Erythroblast (primary cell): ENCODE measurements at regions not wholly inside any gene's neighbourhood (a gene's known extent, or its start where the extent isn't known, plus 50 kb on each side); places are given as distances from the start of the nearest gene placed in this dataset.

Source experiments
- DNase-seq, 2 experiments: peaks; one replicate each; lab custom pipeline; 2025; lab: John Stamatoyannopoulos, UW
- GATA1 ChIP-seq: IDR thresholded peaks from 2 replicates; pipeline ENCODE4 v1.6.1; 2011; ENCODE audit warnings: low read depth, mild to moderate bottlenecking, control low read depth, low read length, moderate library complexity
- POLR2A ChIP-seq: IDR thresholded peaks from 2 replicates; pipeline ENCODE4 v1.6.1; 2011; ENCODE audit warnings: mild to moderate bottlenecking, low read length

- no peak for TF ChIP-seq POLR2A
- no peak for TF ChIP-seq GATA1
- DNase-seq = no peak
These were observed 241.3 kb downstream of the RBFOX3 start for GRCh38 chr17:79369532-79369931.

GRCh38 chr17:79369001-79369400 is 241.8 kb downstream of the RBFOX3 start:
- TF ChIP-seq POLR2A (no peak), GATA1 (no peak)
- DNase-seq = no peak

- no peak for TF ChIP-seq POLR2A
- no peak for DNase-seq
These were observed 242.3 kb downstream of the RBFOX3 start for GRCh38 chr17:79368521-79368920.

GRCh38 chr17:79366988-79367571 is 243.8 kb downstream of the RBFOX3 start:
- no peak for TF ChIP-seq POLR2A
- no peak for TF ChIP-seq GATA1
- no peak for DNase-seq

- TF ChIP-seq GATA1 = no peak
- no peak for TF ChIP-seq POLR2A
These were observed 244.7 kb downstream of the RBFOX3 start for GRCh38 chr17:79365836-79366770.

GRCh38 chr17:79365351-79365750 is 245.5 kb downstream of the RBFOX3 start:
- DNase-seq = no peak
- TF ChIP-seq GATA1 = no peak
- TF ChIP-seq POLR2A = no peak

More at GRCh38 chr17:79365836-79366770, 244.7 kb downstream of the RBFOX3 start:
- DNase-seq = no peak

- no peak for DNase-seq
- TF ChIP-seq POLR2A (no peak), GATA1 (no peak)
These were observed 246.3 kb downstream of the RBFOX3 start for GRCh38 chr17:79364315-79365094.

GRCh38 chr17:79363552-79364275 is 247.1 kb downstream of the RBFOX3 start:
- no peak for TF ChIP-seq POLR2A
- no peak for TF ChIP-seq GATA1
- DNase-seq = no peak

- TF ChIP-seq POLR2A = no peak
- no peak for TF ChIP-seq GATA1
- DNase-seq = no peak
These were observed 248.0 kb downstream of the RBFOX3 start for GRCh38 chr17:79362772-79363305.

GRCh38 chr17:79361873-79362771 is 248.7 kb downstream of the RBFOX3 start:
- TF ChIP-seq GATA1 (no peak), POLR2A (no peak)
- no peak for DNase-seq

GRCh38 chr17:79361221-79361734 is 249.6 kb downstream of the RBFOX3 start:
- no peak for DNase-seq
- TF ChIP-seq GATA1 (no peak), POLR2A (no peak)

- no peak for DNase-seq
- no peak for TF ChIP-seq GATA1
- no peak for TF ChIP-seq POLR2A
These were observed 250.7 kb downstream of the RBFOX3 start for GRCh38 chr17:79360196-79360595.
